NCI-H2227 treated with DMSO at 0.1 percent for 48 hours (cell line): ENCODE measurements at regions not wholly inside any gene's neighbourhood (a gene's known extent, or its start where the extent isn't known, plus 50 kb on each side); places are given as distances from the start of the nearest gene placed in this dataset.

ENCODE experiments used
- DNase-seq: peaks from one replicate; lab custom pipeline; 2025; lab: John Stamatoyannopoulos, UW

DNA sequence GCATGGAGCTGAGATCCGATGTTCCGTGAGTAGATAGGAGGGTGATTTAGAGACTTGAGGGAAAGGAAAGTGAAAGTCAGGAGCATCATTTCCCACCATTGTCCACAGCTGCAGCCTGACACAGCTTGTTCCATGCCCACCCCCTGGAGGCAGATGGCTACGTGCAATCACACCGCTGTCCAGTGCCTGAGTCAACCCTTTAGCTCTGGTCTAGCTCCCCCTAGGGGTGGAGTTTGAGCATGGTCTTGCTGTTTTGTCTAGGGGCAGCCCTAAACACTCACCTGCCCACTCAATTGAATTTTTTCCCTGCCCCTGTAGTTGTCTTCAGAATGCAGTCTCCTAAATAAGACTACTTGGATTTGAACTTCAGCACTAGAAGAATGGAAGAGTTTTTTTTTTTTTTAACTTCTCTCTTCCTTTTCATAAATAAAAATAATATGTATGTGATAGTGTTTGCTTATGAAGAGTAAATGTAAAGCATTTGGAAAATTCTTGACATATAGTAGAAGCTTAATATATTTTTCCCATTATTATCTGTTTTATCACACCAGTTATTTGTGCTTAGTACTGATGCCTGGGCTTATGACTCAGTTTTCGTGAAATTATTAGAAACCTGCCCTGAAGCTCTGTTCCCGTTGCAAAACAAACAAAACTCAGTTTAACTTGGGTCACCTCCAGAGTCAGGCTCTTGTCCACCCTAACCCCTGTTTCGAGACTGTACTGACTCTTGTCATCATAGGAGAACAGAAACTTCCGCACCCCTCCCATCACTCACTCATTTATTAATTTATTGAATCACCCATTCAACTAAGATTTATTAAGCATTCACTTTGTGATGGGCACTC is 814.8 kb downstream of the MAFB start:
- no peak for DNase-seq

DNA sequence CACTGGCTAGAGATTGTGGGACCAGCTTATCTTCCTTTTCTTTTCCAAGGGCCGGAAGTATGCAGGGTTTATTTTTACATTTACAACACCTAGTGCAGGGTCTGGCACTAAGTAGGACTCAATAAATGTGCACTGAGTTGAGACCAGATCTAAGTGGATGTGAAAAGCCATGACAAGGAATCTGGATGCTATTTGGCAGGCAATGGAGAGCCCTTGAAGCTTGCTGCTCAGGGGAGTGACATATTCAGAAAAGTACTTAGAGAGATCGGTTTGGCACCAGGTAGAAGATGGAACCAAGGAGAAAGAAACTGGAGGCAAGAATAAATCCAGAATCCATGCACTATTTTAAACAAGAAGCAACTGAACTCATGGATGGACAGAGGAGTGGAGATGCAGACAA is 815.8 kb downstream of the MAFB start:
- DNase-seq: no peak

- no peak for DNase-seq
These were observed 818.0 kb downstream of the MAFB start for GRCh38 chr20:39871013-39871412.

DNA sequence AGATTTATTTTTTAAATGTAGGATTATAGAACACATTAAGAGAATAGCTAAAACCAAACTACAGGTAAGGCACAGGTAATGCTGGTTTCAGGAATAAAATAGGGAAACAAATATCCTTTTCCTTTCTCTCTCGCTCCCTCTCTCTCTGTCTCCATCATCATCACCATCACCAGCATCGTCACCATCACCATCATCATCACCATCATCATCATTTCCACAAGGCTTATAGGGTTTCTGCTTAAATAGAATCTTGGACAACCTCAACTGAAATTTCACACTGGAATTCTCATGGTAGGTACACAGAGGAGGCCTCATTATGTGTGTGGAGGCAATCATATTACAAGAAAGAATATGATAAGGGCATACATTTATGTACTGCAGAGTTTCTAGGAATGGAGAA is 823.6 kb downstream of the MAFB start:
- DNase-seq: no peak

- DNase-seq: no peak
These were observed 826.6 kb downstream of the MAFB start for GRCh38 chr20:39862470-39862891.

- DNase-seq: no peak
These were observed 827.7 kb downstream of the MAFB start for GRCh38 chr20:39861381-39861780.

DNA sequence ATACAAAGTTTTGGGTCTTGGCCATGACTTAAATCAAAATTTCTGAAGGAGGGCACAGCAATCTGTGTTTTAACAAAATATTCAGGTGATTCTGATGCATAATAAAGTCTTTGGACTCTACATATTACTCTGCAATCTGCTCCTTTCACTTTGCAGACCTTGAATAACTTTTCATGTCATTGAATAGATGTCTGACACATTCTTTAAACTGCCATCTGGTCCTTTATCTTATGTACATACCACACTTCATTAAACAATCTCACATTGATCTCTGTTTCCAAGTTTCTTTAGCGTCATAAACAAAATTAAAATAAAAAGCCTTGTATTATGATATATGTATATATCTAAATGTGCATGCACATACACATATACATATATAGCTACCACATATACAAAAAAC is 831.2 kb downstream of the MAFB start:
- no peak for DNase-seq

GRCh38 chr20:39857187-39857586 is 831.8 kb downstream of the MAFB start:
- DNase-seq: no peak

- no peak for DNase-seq
These were observed 833.2 kb downstream of the MAFB start for GRCh38 chr20:39855799-39856198.

- DNase-seq: no peak
These were observed 834.0 kb downstream of the MAFB start for GRCh38 chr20:39855056-39855455.

GRCh38 chr20:39853636-39854035 is 835.4 kb downstream of the MAFB start:
- DNase-seq: no peak

GRCh38 chr20:39853050-39853449 is 836.0 kb downstream of the MAFB start:
- DNase-seq: no peak

GRCh38 chr20:39851459-39851858 is 837.6 kb downstream of the MAFB start:
- no peak for DNase-seq

DNA sequence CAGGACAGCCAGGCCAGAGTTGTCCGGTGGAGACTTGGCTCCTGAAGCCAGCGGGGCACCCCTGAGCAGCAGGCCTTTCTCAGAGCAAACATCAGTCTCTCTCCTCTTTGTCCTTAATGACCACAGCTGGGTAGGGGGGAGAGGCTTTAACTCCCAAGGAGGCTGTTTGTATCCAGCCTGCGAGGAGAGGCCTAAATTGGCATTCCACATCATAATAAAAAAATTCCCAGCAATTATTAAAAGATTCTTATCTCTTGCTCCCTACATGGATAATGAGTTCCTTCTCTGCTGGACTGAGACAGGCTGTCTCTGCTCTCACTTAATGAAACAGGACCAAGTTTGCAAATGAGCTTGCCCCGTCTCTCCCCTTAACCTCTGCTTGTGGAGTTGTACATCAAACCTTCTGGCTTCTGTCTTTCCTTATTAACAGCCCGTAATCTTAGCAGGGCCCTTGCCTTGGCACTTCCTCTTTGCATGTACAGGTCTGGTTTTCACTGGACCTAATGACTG is 838.2 kb downstream of the MAFB start:
- DNase-seq: peak; percentile 36

DNA sequence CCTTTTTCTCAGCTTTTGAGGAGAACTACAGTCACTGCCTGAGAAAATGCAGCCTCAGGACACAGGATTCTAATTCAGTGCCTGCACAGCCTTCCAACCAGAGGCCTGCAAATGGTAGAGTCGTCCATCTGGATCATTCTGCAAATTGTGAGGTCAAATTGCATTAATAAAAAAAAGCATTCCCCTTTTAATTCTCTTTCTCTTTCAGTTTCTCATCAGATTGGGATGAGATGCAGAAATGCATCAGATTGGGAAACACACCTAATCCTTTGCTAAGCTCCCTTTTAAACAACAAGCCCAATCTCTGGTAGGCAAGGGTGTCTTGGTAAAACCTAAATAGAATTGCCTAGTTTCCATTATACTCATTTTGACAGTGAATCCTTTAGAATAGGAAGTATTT is 838.8 kb downstream of the MAFB start:
- no peak for DNase-seq

- peak; percentile 72 for DNase-seq
These were observed 839.4 kb downstream of the MAFB start for GRCh38 chr20:39849664-39850063.

DNA sequence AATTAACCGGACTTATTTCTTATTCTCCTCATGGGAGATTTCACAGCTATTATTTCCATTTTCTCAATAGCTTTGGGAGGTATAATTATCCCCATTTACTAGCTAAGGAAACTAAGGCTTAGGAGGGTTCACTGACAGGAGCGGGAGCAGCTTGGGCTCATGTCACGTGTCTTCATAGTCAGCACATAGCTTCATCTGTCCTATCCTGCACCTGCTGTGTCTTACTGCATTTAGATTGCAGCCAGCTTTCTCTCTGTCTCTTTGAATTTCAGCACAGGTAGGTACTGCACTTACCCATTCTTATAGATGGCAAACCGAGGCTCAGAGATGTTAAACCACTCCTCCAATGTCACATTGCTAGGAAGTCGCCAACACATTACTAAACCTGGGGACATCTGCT is 839.9 kb downstream of the MAFB start:
- no peak for DNase-seq

- no peak for DNase-seq
These were observed 849.5 kb downstream of the MAFB start for GRCh38 chr20:39839399-39840119.

- no peak for DNase-seq
These were observed 851.5 kb downstream of the MAFB start for GRCh38 chr20:39837561-39837960.

GRCh38 chr20:39835130-39835842 is 853.8 kb downstream of the MAFB start:
- no peak for DNase-seq

DNA sequence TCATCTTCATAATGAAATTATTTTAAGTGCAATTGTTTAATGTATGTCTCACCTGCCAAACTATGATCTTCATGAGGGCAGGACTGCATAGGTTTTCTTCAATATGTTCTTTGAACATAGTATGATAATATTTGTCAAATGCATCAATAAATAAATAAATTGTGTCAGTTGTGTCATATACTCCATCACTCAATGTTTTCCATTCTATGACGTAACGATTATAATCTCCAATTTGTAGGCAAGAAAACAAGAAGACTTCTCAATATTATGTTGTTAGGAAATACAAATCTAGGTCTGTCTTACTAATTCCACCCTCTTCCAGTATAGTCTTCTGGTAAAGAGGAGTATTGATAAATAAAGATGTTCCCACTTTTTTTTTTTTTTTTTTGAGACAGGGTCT is 858.1 kb downstream of the MAFB start:
- DNase-seq: no peak

DNA sequence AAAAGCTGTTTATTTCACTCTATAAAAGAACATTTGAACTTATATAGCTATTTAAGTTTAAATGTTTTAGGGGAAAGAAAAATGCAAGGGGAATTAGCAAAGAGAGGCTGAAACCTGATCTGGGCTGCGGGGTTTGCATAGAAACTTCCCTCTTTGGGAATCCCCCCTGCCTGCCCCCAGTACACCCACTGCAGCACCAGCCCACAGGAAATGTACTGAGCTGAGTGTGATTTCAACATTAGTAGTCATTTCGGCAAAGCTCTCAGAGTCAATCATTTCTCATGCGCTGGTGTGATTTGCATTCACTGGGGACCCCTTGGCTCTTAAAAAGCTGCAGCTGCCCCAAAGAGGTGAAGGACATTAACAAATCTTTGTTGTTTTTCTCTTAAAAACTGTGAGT is 859.4 kb downstream of the MAFB start:
- DNase-seq: no peak

DNA sequence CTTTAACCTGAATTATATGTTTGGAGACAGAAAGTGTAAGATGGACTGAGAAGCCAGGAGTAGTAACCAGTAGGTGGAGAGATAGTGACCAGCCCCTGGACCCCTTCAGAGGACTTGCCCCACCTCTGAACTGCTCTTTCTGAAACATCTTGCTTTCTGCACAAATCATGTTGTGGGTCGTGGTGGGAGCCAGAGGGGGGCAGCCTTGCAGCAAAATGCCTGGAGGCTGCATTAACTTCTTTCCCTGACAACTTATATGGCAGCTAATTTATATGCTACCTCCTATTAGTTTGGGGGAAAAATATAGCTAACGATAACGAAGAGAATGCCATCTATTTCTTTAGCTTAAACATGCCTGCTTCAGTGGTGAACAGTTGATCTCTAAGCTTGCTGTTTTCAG is 859.8 kb downstream of the MAFB start:
- no peak for DNase-seq
